ENCODE measurements at regions not wholly inside any gene's neighbourhood (a gene's known extent, or its start where the extent isn't known, plus 50 kb on each side); places are given as distances from the start of the nearest gene placed in this dataset.

DNA sequence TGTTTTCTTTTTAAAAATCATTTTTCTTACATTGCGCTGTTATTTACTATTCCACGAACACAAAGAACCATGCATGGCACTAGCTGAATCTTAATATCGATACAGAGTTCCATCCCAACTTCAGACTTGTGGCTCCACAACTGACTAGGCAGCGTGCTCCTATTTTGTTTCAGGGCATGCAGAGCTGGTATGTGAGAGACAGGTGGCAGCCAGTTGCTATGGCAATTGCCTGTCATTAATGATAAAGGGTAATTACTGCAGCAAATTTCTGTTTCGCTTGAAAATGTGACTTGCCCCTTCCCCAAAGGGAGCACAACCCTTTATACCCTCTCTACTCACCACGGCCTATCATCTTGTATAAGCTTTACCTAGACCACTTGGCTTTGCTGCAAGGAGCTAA is 113.1 kb upstream of the G2E3 start:
- FAIRE-seq (no peak), ATAC-seq (no peak), DNase-seq (ENCODE audit: low read depth in 1 of 2, low spot score in 1 of 2) (no peak)
- H3K27ac ChIP-seq, result no peak overlapping the region
- POLR2A ChIA-PET, result no interaction called here
- TF ChIP-seq, protein P1, sequence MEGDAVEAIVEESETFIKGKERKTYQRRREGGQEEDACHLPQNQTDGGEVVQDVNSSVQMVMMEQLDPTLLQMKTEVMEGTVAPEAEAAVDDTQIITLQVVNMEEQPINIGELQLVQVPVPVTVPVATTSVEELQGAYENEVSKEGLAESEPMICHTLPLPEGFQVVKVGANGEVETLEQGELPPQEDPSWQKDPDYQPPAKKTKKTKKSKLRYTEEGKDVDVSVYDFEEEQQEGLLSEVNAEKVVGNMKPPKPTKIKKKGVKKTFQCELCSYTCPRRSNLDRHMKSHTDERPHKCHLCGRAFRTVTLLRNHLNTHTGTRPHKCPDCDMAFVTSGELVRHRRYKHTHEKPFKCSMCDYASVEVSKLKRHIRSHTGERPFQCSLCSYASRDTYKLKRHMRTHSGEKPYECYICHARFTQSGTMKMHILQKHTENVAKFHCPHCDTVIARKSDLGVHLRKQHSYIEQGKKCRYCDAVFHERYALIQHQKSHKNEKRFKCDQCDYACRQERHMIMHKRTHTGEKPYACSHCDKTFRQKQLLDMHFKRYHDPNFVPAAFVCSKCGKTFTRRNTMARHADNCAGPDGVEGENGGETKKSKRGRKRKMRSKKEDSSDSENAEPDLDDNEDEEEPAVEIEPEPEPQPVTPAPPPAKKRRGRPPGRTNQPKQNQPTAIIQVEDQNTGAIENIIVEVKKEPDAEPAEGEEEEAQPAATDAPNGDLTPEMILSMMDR (IDR thresholded peaks at IDR 0.05), result no peak
- H3K4me1 ChIP-seq, result no peaks in the 10 kb centered on the region
- H3K4me2 ChIP-seq, result no peak overlapping the region
- no peaks in the 10 kb centered on the region for H3K9me3 ChIP-seq
- WGBS (ENCODE audit: missing lambda C conversion rate), result 43% methylated on average over 6 of the region's 6 CpGs
- CTCF ChIA-PET, result interaction anchor here (0.6 to 1.2 kb wide), 2 partner anchors 85 to 1688 kb away, joined by 3 to 4 read pairs; no protein-coding TSS in a partner anchor
- no peak overlapping the region for H3K4me3 ChIP-seq

DNA sequence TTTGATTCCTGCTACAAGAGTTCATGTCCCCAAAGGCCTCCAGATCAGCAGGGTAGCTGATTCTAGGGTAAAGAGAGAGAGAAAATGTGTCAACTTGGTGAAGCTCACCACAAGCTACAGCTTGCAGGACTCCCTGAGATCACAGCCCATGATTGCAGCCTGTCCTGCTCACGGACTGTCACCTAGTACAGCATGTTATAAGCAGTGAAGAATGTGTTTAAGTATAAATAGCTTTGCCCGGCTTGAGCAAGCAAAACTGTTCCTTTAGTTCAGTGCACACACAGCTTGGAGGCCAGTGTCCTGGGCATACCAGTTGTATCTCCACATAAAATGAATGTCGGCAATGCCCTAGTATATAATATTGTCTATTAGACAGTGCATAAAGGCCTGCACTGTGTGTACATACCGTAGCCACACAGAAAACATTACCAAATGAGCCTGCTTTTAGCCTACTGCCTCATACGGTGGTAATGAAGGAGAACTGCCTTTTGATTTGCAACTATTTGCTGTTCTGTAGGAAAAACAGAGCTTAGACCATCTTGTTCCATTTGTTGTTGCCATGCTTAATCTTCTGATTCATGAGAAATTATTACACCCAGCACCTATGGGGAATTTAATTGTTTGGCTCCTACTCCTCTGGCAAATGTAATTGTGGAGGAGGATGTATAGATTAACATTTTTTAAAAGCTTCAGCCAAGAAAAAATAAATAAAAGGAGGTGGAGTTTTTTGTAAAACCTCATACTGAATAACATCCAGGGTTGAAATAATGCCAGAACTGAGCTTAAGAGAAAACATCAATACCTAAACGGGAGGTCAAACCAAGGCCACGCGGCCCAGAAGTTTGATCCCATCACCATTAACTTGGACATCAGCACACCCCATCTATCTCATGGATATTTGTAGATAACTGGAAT is 108.1 kb upstream of the G2E3 start:
- ChIA-PET CTCF (interaction anchor here (1.0 kb wide), 1 partner anchor 76 kb away, joined by 3 read pairs; no protein-coding TSS in a partner anchor), POLR2A (no interaction called here)
- Histone ChIP-seq H3K27ac (no peak overlapping the region), H3K9me3 (no peaks in the 10 kb centered on the region), H3K4me3 (no peak overlapping the region), H3K4me2 (no peak overlapping the region), H3K4me1 (no peaks in the 10 kb centered on the region)
- 51% methylated on average over 8 of the region's 8 CpGs for WGBS (ENCODE audit: missing lambda C conversion rate)
- ATAC-seq (no peak; a peak in 1 of 6 replicates), DNase-seq (ENCODE audit: low read depth in 1 of 2, low spot score in 1 of 2) (no peak), FAIRE-seq (no peak)
- TF ChIP-seq RFX5 (IDR thresholded peaks at IDR 0.05) (no peak), HOXB13 (CRISPR knock-in tag; IDR thresholded peaks at IDR 0.05; ENCODE audit: low read depth) (no peak), KDM5A (IDR thresholded peaks at IDR 0.05) (no peak), JUN (IDR thresholded peaks at IDR 0.05) (no peak), SMC3 (IDR thresholded peaks at IDR 0.05) (no peak), FOSL2 (IDR thresholded peaks at IDR 0.05) (no peak), FOSL2 (CRISPR knock-in tag; IDR thresholded peaks at IDR 0.05) (no peak), ZC3H11A (IDR thresholded peaks at IDR 0.05) (no peak), POLR2AphosphoS2 (conservative IDR thresholded peaks at IDR 0.05; ENCODE audit: low read length) (no peak), EP300 (IDR thresholded peaks at IDR 0.05) (no peak), GATA3 (IDR thresholded peaks at IDR 0.05; ENCODE audit: borderline replicate concordance) (no peak), RCOR1 (IDR thresholded peaks at IDR 0.05; ENCODE audit: low read depth, low read length) (no peak), MAX (IDR thresholded peaks at IDR 0.05) (no peak), EHF (CRISPR knock-in tag; IDR thresholded peaks at IDR 0.05) (no peak), FOSB (CRISPR knock-in tag; IDR thresholded peaks at IDR 0.05) (no peak), RARB (CRISPR knock-in tag; IDR thresholded peaks at IDR 0.05) (no peak), TFCP2L1 (CRISPR knock-in tag; IDR thresholded peaks at IDR 0.05) (no peak)
- TF ChIP-seq, protein P2, sequence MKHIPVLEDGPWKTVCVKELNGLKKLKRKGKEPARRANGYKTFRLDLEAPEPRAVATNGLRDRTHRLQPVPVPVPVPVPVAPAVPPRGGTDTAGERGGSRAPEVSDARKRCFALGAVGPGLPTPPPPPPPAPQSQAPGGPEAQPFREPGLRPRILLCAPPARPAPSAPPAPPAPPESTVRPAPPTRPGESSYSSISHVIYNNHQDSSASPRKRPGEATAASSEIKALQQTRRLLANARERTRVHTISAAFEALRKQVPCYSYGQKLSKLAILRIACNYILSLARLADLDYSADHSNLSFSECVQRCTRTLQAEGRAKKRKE (CRISPR knock-in tag; IDR thresholded peaks at IDR 0.05; ENCODE audit: low read depth), result no peak
- TF ChIP-seq, protein P1 (IDR thresholded peaks at IDR 0.05), result no peak
